ENCODE measurements at regions not wholly inside any gene's neighbourhood (a gene's known extent, or its start where the extent isn't known, plus 50 kb on each side); places are given as distances from the start of the nearest gene placed in this dataset.

DNA sequence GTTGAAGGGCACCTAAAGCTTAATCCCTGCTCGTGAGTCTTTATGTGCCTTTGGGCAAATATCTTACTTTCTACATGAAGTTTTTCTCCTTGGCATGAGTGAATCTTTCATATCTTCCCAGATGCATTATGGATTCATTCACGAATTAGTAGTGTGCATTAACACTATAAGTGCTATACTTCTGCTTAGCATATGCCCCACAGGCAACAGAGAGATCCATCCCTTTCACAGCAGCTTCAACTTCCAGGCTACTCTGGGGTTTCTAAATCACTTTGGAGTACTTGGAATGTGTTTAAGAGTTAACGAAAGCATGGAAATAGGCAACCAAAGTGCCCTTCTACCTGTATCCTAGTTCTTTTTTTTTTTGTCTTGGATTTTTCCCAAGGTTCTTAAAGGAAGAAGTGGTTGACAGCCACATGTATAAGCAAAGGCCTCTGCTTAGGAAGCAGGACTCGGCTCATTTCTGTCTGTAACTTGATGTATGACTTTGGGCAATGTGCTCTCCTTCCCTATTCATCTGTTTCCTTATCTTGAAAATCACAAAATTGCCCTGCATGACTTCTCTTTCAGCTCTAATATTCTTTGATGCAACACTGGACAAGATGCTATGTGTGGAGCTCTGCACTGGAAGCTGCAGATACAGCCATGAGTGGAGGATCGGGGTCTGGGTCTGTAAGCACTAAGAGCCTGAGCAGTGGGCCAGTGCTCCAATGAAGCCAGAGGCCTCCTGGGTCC, 54.5 kb upstream of the ME3 start:
- no peak for DNase-seq (ENCODE audit: low read depth in 2 of 2)

DNA sequence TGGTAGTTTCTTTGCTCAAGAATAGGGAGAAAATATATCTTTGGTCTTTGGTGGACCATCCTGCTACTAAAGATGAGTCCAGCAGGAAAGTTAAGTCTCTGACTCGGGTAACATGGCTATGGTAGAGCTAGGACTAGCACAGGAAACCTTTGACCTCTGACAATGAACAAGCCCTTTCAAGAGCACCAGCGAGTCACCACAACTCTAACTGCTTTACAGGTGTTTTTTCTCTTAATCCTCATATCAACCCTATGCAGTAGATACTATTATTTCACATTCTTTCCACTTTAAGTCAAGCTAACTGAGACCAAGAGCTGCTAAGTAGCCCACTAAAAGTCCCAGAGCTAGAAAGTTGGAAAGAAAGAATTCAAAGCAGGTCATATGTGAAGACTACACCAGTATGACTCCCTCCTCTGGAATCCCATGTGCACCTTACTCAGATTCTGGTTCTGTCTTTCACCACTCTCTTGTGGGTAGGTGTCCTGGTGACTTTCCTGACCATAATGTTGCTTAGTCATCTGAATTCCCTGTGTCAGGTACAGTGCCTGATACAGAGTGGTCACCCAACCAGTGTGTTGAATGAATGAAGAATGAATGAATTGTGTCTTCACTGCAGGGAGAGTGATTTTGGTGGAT, 53.8 kb upstream of the ME3 start:
- no peak for DNase-seq (ENCODE audit: low read depth in 2 of 2)

DNA sequence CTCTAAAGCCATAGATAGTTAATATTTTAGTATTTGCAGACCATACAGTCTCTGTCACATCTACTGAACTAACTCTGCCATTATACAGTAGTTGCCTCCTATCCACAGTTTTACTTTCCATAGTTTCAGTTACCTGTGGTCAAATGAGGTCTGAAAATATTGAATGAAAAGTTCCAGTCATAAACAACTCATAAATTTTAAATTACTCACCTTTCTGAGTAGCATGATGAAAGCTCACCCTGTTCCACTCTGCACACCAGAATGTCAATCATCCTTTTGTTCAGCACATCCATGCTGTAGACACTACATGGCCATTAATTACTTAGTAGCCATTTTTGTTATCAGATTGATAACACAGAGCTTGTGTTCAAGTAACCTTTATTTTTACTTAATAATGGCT, 51.7 kb upstream of the ME3 start:
- no peak for DNase-seq (ENCODE audit: low read depth in 2 of 2)

DNA sequence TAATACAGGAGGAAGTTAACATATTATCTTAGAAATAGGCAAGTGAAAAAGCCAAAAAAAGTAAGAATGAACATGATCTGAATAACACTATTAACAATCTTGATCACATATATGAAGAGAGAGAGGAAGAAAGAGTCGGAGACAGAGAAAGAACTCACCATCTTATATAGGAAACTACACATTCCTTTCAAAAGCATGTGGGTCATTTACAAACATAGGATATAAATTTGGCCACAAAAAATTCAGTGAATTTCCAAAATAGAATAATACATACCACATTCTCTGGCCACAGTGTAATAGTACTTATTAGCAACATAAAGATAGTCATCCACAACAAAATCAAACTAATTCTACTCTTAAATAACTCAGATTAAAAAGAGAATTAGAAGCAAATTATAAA, 50.9 kb upstream of the ME3 start:
- DNase-seq (ENCODE audit: low read depth in 2 of 2): no peak

DNA sequence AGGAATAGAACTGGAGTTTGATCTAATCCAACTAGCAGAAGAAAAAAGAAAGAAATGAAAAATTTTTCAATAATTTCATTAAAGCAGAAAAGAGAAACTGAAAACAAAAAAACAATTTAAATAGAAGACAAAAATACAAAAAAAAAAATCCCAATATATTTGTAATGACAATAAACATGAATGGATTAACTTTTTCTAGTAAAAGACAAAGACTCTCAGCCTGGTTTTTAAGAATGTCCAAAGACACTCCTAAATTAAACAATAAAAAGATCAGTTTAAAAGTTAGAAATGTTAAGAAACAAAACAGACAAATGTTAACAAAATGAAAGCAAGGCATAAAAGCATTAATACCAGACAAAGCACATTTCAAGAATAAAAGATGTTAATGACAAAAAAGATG, 50.3 kb upstream of the ME3 start:
- no peak for DNase-seq (ENCODE audit: low read depth in 2 of 2)
